ENCODE measurements at regions not wholly inside any gene's neighbourhood (a gene's known extent, or its start where the extent isn't known, plus 50 kb on each side); places are given as distances from the start of the nearest gene placed in this dataset.

DNA sequence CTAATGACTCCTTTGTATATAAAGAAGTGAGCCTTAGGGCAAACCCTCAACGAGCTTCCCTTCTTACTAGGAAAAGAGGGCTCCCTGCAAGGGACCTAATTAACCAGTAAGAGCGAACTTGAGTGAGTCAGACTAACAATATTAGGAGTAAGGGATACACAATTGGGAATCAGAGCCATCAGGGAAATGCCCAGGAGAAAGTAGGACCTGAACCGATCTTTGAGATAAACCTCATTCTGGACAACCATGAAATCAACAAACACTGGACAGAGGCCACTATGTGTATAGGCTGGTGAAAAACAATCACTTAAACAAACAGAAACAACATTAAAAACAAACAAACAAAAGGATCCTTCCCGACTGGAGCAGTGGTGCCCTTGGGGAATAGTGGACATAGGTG is 120.8 kb downstream of the EDN1 start:
- no peak for DNase-seq (ENCODE audit: low spot score)
- TF ChIP-seq, protein P1, sequence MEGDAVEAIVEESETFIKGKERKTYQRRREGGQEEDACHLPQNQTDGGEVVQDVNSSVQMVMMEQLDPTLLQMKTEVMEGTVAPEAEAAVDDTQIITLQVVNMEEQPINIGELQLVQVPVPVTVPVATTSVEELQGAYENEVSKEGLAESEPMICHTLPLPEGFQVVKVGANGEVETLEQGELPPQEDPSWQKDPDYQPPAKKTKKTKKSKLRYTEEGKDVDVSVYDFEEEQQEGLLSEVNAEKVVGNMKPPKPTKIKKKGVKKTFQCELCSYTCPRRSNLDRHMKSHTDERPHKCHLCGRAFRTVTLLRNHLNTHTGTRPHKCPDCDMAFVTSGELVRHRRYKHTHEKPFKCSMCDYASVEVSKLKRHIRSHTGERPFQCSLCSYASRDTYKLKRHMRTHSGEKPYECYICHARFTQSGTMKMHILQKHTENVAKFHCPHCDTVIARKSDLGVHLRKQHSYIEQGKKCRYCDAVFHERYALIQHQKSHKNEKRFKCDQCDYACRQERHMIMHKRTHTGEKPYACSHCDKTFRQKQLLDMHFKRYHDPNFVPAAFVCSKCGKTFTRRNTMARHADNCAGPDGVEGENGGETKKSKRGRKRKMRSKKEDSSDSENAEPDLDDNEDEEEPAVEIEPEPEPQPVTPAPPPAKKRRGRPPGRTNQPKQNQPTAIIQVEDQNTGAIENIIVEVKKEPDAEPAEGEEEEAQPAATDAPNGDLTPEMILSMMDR (IDR thresholded peaks at IDR 0.05; ENCODE audit: extremely low read depth, missing control alignments): no peak

- TF ChIP-seq, protein P1 (IDR thresholded peaks at IDR 0.05; ENCODE audit: extremely low read depth, missing control alignments): no peak
- no peak for DNase-seq (ENCODE audit: low spot score)
Measured at GRCh38 chr6:12414096-12414675, 124.0 kb downstream of the EDN1 start.

DNA sequence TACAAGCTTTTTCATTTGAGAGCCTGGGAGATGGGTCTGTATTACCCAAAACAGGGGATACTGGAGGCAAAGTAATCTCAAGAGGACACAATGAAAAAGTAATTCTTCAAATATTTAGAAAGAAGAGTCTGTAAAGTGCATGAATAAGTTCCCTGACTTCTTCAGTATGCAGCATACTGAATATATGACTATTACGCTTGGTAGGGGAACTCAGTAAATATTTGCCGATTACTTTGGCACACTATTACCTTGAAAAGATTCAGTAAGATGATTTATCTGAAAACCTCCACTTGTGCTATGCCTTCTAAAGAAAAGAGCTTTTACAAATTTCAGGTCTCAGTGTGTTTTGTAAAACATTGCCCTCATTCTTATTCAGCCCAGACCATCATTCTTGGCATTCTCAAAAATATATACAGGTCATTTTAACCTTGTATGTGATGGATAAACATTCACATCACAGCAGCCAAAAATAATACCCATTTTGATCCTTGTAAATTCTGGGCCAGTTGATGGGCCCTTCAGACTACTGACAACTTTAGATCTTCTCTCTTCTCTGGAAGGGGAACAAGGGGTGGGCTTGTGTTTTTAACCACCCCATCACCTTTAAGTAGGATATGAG is 125.9 kb downstream of the EDN1 start:
- no peak for DNase-seq (ENCODE audit: low spot score)

DNA sequence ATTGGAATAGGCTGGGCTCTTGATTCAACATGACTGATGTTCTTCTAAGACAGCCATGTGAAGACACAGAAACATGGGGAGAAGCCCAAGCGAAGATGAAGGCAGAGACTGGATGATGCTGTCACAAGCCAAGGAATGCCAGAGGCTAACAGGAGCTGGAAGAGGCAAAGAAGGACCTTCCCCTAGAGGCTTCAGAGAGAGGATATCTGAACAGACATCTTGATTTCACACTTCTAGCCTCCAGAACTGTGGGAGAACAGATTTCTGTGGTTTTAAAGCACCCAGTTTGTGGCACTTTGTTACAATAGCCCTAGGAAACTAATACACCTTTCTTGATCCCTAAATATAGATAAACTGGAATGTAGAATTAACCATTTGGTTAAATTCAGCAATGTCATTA is 127.0 kb downstream of the EDN1 start:
- TF ChIP-seq, protein P1 (IDR thresholded peaks at IDR 0.05; ENCODE audit: extremely low read depth, missing control alignments): no peak
- DNase-seq (ENCODE audit: low spot score): no peak

More for the DNA sequence above, 125.9 kb downstream of the EDN1 start:
- TF ChIP-seq, protein P1 (IDR thresholded peaks at IDR 0.05; ENCODE audit: extremely low read depth, missing control alignments): no peak

- TF ChIP-seq, protein P1 (IDR thresholded peaks at IDR 0.05; ENCODE audit: extremely low read depth, missing control alignments): no peak
- DNase-seq (ENCODE audit: low spot score): no peak
Measured at GRCh38 chr6:12418946-12419345, 128.8 kb downstream of the EDN1 start.

DNA sequence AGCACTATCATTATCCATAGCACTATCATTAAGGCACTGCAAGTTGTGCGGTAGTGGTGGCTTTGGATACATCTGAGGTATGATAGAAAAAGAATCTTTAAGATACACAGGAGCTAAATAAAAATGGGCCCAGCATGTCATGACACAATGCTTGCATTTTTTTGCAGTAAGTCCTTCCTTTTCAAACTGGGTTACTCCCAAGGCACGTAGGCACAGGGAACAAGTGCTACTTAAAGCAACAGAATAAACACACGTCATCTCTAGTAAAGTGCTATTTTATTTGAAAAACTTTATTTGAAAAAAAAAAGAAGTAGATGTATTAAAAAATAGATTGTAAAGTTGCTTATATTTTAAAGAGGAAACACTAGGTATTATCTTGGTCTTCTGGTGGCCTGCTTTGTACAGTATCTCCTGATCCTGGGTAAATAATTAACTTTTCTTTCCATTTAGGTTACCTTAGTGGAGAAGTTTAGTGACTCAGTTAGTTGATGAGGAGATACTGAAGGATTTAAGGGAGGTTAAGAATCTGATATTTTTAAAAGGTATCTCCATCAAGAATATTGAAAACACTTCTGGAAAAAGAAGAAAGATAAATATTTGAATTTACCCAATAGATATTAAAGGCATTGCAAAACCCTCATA is 129.6 kb downstream of the EDN1 start:
- TF ChIP-seq, protein P1 (IDR thresholded peaks at IDR 0.05; ENCODE audit: extremely low read depth, missing control alignments): no peak
- no peak for DNase-seq (ENCODE audit: low spot score)

- TF ChIP-seq, protein P1 (IDR thresholded peaks at IDR 0.05; ENCODE audit: extremely low read depth, missing control alignments): no peak
- no peak for DNase-seq (ENCODE audit: low spot score)
Measured at GRCh38 chr6:12420626-12421025, 130.5 kb downstream of the EDN1 start.

Data from GM20000 (cell line).